ENCODE measurements at regions not wholly inside any gene's neighbourhood (a gene's known extent, or its start where the extent isn't known, plus 50 kb on each side); places are given as distances from the start of the nearest gene placed in this dataset.

DNA sequence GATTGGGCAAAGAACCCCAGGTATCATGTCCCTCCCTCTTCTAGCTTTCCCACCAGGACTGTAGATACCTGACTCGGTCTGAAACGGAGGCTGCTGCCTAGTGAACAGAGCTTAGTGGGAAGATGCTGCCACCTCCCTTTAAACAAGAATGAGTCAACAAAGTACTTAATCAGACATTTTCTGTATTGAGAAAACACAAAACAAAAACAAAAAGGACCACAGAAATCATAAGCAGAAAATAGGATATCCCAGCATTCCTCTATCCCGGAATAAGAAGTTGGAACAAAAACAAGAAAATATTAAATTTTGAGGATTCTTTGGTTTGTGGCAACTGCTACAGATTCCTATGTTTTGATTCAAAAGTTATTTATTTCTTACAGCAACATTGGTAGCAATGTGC lies 51.7 kb upstream of the COL8A1 start:
- POLR2A ChIA-PET, result no interaction called here

DNA sequence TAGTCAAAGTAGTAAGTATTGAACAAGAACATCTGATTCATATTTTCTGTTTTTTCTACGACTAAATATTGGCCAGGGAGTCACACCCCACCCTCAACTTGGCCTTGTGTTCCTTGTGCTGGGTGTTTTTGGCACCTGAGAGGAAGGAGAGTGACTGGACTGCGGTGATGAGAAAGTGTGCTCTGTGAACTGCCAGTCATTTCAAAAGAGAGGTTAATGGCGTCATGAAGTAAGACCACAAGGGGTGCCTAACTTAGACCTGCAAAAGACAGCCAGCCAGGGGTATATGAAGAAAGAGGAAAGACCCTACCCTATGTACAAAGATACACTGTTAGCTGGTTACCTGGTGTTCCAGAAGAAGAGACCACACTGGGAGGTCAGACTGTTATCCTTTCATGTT lies 58.4 kb upstream of the COL8A1 start:
- Mint-ChIP-seq H3K36me3 (ENCODE audit: insufficient read depth, unreplicated experiment) (peaks cover 4% of the 10 kb centered on the region), H3K4me3 (ENCODE audit: unreplicated experiment) (no peak overlapping the region), H3K4me1 (ENCODE audit: low read depth, unreplicated experiment) (no peaks in the 10 kb centered on the region), H3K9me3 (ENCODE audit: unreplicated experiment) (no peaks in the 10 kb centered on the region), H3K27ac (ENCODE audit: unreplicated experiment) (no peak overlapping the region), H3K27me3 (ENCODE audit: insufficient read depth, unreplicated experiment) (peaks cover 3% of the 10 kb centered on the region)
- TF ChIP-seq, protein P1, sequence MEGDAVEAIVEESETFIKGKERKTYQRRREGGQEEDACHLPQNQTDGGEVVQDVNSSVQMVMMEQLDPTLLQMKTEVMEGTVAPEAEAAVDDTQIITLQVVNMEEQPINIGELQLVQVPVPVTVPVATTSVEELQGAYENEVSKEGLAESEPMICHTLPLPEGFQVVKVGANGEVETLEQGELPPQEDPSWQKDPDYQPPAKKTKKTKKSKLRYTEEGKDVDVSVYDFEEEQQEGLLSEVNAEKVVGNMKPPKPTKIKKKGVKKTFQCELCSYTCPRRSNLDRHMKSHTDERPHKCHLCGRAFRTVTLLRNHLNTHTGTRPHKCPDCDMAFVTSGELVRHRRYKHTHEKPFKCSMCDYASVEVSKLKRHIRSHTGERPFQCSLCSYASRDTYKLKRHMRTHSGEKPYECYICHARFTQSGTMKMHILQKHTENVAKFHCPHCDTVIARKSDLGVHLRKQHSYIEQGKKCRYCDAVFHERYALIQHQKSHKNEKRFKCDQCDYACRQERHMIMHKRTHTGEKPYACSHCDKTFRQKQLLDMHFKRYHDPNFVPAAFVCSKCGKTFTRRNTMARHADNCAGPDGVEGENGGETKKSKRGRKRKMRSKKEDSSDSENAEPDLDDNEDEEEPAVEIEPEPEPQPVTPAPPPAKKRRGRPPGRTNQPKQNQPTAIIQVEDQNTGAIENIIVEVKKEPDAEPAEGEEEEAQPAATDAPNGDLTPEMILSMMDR (IDR thresholded peaks at IDR 0.05; ENCODE audit: insufficient read depth in 1 of 2, low read depth in 1 of 2, low read length in 1 of 2, severe bottlenecking in 1 of 2, unreplicated experiment in 1 of 2), result no peak
- H3K36me3 ChIP-seq (ENCODE audit: control insufficient read depth, insufficient read depth, low read length), result no peaks in the 10 kb centered on the region
- no peak overlapping the region for H3K4me3 ChIP-seq (ENCODE audit: low read depth, low read length)
- no peaks in the 10 kb centered on the region for H3K27me3 ChIP-seq (replicated peaks; ENCODE audit: control insufficient read depth, insufficient read depth, low read length)
- no peak for DNase-seq
- no TSS peak for BruUV-seq (replicated peaks)
- H3K9me3 ChIP-seq, result no peaks in the 10 kb centered on the region
- CTCF ChIA-PET, result no interaction called here
- intact Hi-C loops (cut with micrococcal nuclease; ENCODE audit: unreplicated experiment), result no loop called here
- POLR2A ChIA-PET, result no interaction called here
- no peaks in the 10 kb centered on the region for H3K4me1 ChIP-seq

More for the DNA sequence above, 51.7 kb upstream of the COL8A1 start:
- H3K9me3 Mint-ChIP-seq (ENCODE audit: unreplicated experiment), result no peaks in the 10 kb centered on the region
- Histone ChIP-seq H3K36me3 (ENCODE audit: control insufficient read depth, insufficient read depth, low read length) (no peaks in the 10 kb centered on the region), H3K4me1 (no peaks in the 10 kb centered on the region), H3K9me3 (no peaks in the 10 kb centered on the region), H3K4me3 (ENCODE audit: low read depth, low read length) (no peak overlapping the region), H3K27me3 (replicated peaks; ENCODE audit: control insufficient read depth, insufficient read depth, low read length) (no peaks in the 10 kb centered on the region)
- no peak for DNase-seq
- H3K27ac Mint-ChIP-seq (ENCODE audit: unreplicated experiment), result no peak overlapping the region
- BruUV-seq (replicated peaks), result no TSS peak
- peaks cover 4% of the 10 kb centered on the region for H3K27me3 Mint-ChIP-seq (ENCODE audit: insufficient read depth, unreplicated experiment)
- intact Hi-C loops (cut with micrococcal nuclease; ENCODE audit: unreplicated experiment), result no loop called here
- CTCF ChIA-PET, result no interaction called here
- no peaks in the 10 kb centered on the region for H3K4me1 Mint-ChIP-seq (ENCODE audit: low read depth, unreplicated experiment)
- TF ChIP-seq, protein P1 (IDR thresholded peaks at IDR 0.05; ENCODE audit: insufficient read depth in 1 of 2, low read depth in 1 of 2, low read length in 1 of 2, severe bottlenecking in 1 of 2, unreplicated experiment in 1 of 2), result no peak
- H3K36me3 Mint-ChIP-seq (ENCODE audit: insufficient read depth, unreplicated experiment), result peaks cover 4% of the 10 kb centered on the region
- no peak overlapping the region for H3K4me3 Mint-ChIP-seq (ENCODE audit: unreplicated experiment)

DNA sequence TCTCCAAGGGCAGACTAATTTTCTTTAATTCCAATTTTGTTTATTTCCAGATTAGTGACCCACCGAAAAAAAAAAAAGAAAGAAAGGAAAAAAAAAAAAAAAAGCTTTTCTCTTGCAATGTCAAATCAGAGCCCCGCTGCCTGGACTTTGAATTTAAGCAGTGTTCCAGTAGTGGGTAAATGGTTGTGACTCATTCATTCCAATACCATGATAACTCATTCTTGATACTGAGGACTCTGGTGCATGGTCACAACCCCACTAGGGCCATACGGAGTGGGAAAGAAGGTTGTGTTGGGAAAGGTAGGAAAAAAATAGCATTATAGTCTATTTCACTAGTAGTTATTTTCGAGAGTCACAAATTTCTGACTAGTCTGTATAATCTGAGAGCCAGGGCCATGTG lies 59.1 kb upstream of the COL8A1 start:
- Mint-ChIP-seq H3K36me3 (ENCODE audit: insufficient read depth, unreplicated experiment) (peaks cover 4% of the 10 kb centered on the region), H3K4me3 (ENCODE audit: unreplicated experiment) (no peak overlapping the region), H3K27ac (ENCODE audit: unreplicated experiment) (no peak overlapping the region), H3K27me3 (ENCODE audit: insufficient read depth, unreplicated experiment) (peaks cover 3% of the 10 kb centered on the region), H3K4me1 (ENCODE audit: low read depth, unreplicated experiment) (no peaks in the 10 kb centered on the region), H3K9me3 (ENCODE audit: unreplicated experiment) (no peaks in the 10 kb centered on the region)
- intact Hi-C loops (cut with micrococcal nuclease; ENCODE audit: unreplicated experiment), result no loop called here
- TF ChIP-seq, protein P1 (IDR thresholded peaks at IDR 0.05; ENCODE audit: insufficient read depth in 1 of 2, low read depth in 1 of 2, low read length in 1 of 2, severe bottlenecking in 1 of 2, unreplicated experiment in 1 of 2), result no peak
- Histone ChIP-seq H3K9me3 (no peaks in the 10 kb centered on the region), H3K27me3 (replicated peaks; ENCODE audit: control insufficient read depth, insufficient read depth, low read length) (no peaks in the 10 kb centered on the region), H3K36me3 (ENCODE audit: control insufficient read depth, insufficient read depth, low read length) (no peaks in the 10 kb centered on the region), H3K4me3 (ENCODE audit: low read depth, low read length) (no peak overlapping the region), H3K4me1 (no peaks in the 10 kb centered on the region)
- ChIA-PET POLR2A (no interaction called here), CTCF (no interaction called here)
- BruUV-seq (replicated peaks), result no TSS peak
- DNase-seq, result no peak

Data from Caco-2 (cell line).